Dendritic cell treated with granulocyte-macrophage colony-stimulating factor and Interleukin-4, amounts not matched to agents 40 ng/mL and 50 ng/mL, for 4 days (primary cell): ENCODE measurements at regions not wholly inside any gene's neighbourhood (a gene's known extent, or its start where the extent isn't known, plus 50 kb on each side); places are given as distances from the start of the nearest gene placed in this dataset.
"Not testable (repeated sequence)": the region's sequence is repeated elsewhere in the genome, so short reads cannot be mapped to it uniquely, and the experiment has no call there.

Experiments used
- H3K27ac Mint-ChIP-seq: one replicate; pipeline ENCODE4 v1.8.0; 2022; ENCODE audit warnings: mild to moderate bottlenecking, mixed read lengths
- H3K27me3 Mint-ChIP-seq: one replicate; pipeline ENCODE4 v1.8.0; 2022; ENCODE audit warnings: mild to moderate bottlenecking, mixed read lengths
- H3K36me3 Mint-ChIP-seq: one replicate; pipeline ENCODE4 v1.8.0; 2022; ENCODE audit warnings: low read depth, mixed read lengths
- H3K4me1 Mint-ChIP-seq: one replicate; pipeline ENCODE4 v1.8.0; 2022; ENCODE audit warnings: low read depth, mixed read lengths
- H3K4me3 Mint-ChIP-seq: one replicate; pipeline ENCODE4 v1.8.0; 2022; ENCODE audit warnings: mild to moderate bottlenecking, moderate library complexity, mixed read lengths
- H3K9me3 Mint-ChIP-seq: one replicate; pipeline ENCODE4 v1.8.0; 2022; ENCODE audit warnings: mixed read lengths
- intact Hi-C: fragments of 100-400 bp; cut with micrococcal nuclease; formaldehyde crosslinking; loops from one replicate; pipeline ENCODE4 v1.15.0; 2022

GRCh38 chr6:154931711-154932424, 63.2 kb upstream of the TIAM2 start:
- Mint-ChIP-seq H3K27ac (no peak overlapping the region), H3K36me3 (no peaks in the 10 kb centered on the region), H3K9me3 (no peaks in the 10 kb centered on the region), H3K27me3 (no peaks in the 10 kb centered on the region), H3K4me1 (peaks cover 8% of the 10 kb centered on the region), H3K4me3 (no peak overlapping the region)
- intact Hi-C loops = no loop called here

GRCh38 chr6:154932515-154933027, 62.5 kb upstream of the TIAM2 start:
- no peaks in the 10 kb centered on the region for H3K27me3 Mint-ChIP-seq
- peaks cover 8% of the 10 kb centered on the region for H3K4me1 Mint-ChIP-seq
- no peak overlapping the region for H3K4me3 Mint-ChIP-seq
- H3K36me3 Mint-ChIP-seq = no peaks in the 10 kb centered on the region
- intact Hi-C loops = no loop called here
- H3K9me3 Mint-ChIP-seq = no peaks in the 10 kb centered on the region
- no peak overlapping the region for H3K27ac Mint-ChIP-seq

GRCh38 chr6:154933181-154933827, 61.8 kb upstream of the TIAM2 start:
- no peaks in the 10 kb centered on the region for H3K36me3 Mint-ChIP-seq
- no peaks in the 10 kb centered on the region for H3K27me3 Mint-ChIP-seq
- H3K9me3 Mint-ChIP-seq = no peaks in the 10 kb centered on the region
- intact Hi-C loops = no loop called here
- H3K4me1 Mint-ChIP-seq = peaks cover 8% of the 10 kb centered on the region
- H3K27ac Mint-ChIP-seq = no peak overlapping the region
- no peak overlapping the region for H3K4me3 Mint-ChIP-seq

GRCh38 chr6:154937306-154938220, 57.6 kb upstream of the TIAM2 start:
- H3K27me3 Mint-ChIP-seq = no peaks in the 10 kb centered on the region
- peaks cover 5% of the 10 kb centered on the region for H3K4me1 Mint-ChIP-seq
- H3K36me3 Mint-ChIP-seq = no peaks in the 10 kb centered on the region
- H3K9me3 Mint-ChIP-seq = no peaks in the 10 kb centered on the region
- H3K27ac Mint-ChIP-seq = no peak overlapping the region
- H3K4me3 Mint-ChIP-seq = no peak overlapping the region
- intact Hi-C loops = no loop called here

- H3K27ac Mint-ChIP-seq = no peak overlapping the region
- no peaks in the 10 kb centered on the region for H3K9me3 Mint-ChIP-seq
- H3K4me3 Mint-ChIP-seq = no peak overlapping the region
- H3K36me3 Mint-ChIP-seq = no peaks in the 10 kb centered on the region
- intact Hi-C loops = no loop called here
- no peaks in the 10 kb centered on the region for H3K4me1 Mint-ChIP-seq
- H3K27me3 Mint-ChIP-seq = no peaks in the 10 kb centered on the region
Measured at GRCh38 chr6:154938221-154938580, 56.9 kb upstream of the TIAM2 start.

GRCh38 chr6:154938727-154939285, 56.3 kb upstream of the TIAM2 start:
- H3K36me3 Mint-ChIP-seq, H3K9me3 Mint-ChIP-seq, H3K27me3 Mint-ChIP-seq: not testable (repeated sequence)

GRCh38 chr6:154942770-154943169, 52.3 kb upstream of the TIAM2 start:
- Mint-ChIP-seq H3K4me1 (no peaks in the 10 kb centered on the region), H3K27ac (no peak overlapping the region), H3K9me3 (no peaks in the 10 kb centered on the region), H3K4me3 (no peak overlapping the region), H3K27me3 (no peaks in the 10 kb centered on the region), H3K36me3 (peaks cover 25% of the 10 kb centered on the region)
- intact Hi-C loops = no loop called here

More at GRCh38 chr6:154938727-154939285, 56.3 kb upstream of the TIAM2 start:
- H3K4me3 Mint-ChIP-seq, H3K27ac Mint-ChIP-seq, H3K4me1 Mint-ChIP-seq, intact Hi-C loops: not testable (repeated sequence)

- Mint-ChIP-seq H3K9me3 (no peaks in the 10 kb centered on the region), H3K27me3 (no peaks in the 10 kb centered on the region), H3K27ac (no peak overlapping the region), H3K4me3 (no peak overlapping the region), H3K36me3 (peaks cover 44% of the 10 kb centered on the region), H3K4me1 (no peaks in the 10 kb centered on the region)
- intact Hi-C loops = no loop called here
Measured at GRCh38 chr6:154945271-154945890, 49.7 kb upstream of the TIAM2 start.
